Sigmoid colon (tissue), 3 donors: ENCODE measurements at regions not wholly inside any gene's neighbourhood (a gene's known extent, or its start where the extent isn't known, plus 50 kb on each side); places are given as distances from the start of the nearest gene placed in this dataset.

Experiments
- CTCF ChIP-seq, 4 experiments: fragments of 450-650 bp in 3 of 4; fragments of 200-600 bp in 1 of 4; IDR thresholded peaks; one replicate each; pipeline ENCODE4 v1.5.1; 2016 to 2019; ENCODE audit warnings: antibody characterized with exemption in 4 of 4, mild to moderate bottlenecking in 3 of 4, moderate library complexity in 2 of 4
- POLR2A ChIP-seq, 2 donors: fragments of 450-650 bp; IDR thresholded peaks; one replicate each; pipeline ENCODE4 v1.6.1; 2016; ENCODE audit warnings: antibody characterized with exemption in 2 of 2, mild to moderate bottlenecking in 2 of 2, moderate library complexity in 2 of 2

GRCh38 chr16:5451641-5452040 lies 354.0 kb upstream of the EEF2KMT start:
- TF ChIP-seq CTCF (IDR thresholded peaks at IDR 0.05) (no peak), POLR2A (IDR thresholded peaks at IDR 0.05) (no peak)
